LNCaP clone FGC (cell line): ENCODE measurements at regions not wholly inside any gene's neighbourhood (a gene's known extent, or its start where the extent isn't known, plus 50 kb on each side); places are given as distances from the start of the nearest gene placed in this dataset.

Experiments used
- DNase-seq: peaks from one replicate; pipeline ENCODE4 v3.0.0-alpha.2; 2011; ENCODE audit warnings: low read depth
- H3K4me3 ChIP-seq: 2 replicates; pipeline ENCODE4 v1.5.1; 2011; ENCODE audit warnings: mild to moderate bottlenecking, low read depth, low read length, control low read depth
- CTCF ChIP-seq: IDR thresholded peaks from 2 replicates; pipeline ENCODE4 v1.5.1; 2012; ENCODE audit warnings: mild to moderate bottlenecking; ENCODE audit not compliant: control insufficient read depth, insufficient read depth; ENCODE audit errors: extremely low read depth

DNA sequence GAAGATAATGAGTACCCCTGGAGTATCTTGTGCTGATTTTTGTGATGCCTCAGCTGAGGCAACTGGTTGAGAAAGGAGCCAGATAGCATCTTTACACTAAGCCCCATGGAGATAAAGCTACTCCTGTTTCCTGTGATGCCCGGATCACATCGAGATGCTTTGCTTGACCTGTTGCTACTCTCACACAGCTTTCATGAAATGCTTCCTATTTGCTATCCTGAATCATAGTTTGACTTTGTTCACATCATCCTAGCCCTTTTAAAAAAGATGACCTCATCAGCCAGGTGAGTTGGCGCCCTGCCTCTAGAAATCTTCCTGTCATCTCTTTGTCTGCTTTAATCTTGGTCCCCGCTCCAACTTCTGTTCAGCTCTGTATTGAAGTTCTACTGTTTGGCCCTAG, 409.6 kb upstream of the TBL1XR1 start:
- DNase-seq: peak; percentile 78
- TF ChIP-seq CTCF: no peak
- no peak overlapping the region for H3K4me3 ChIP-seq

- TF ChIP-seq CTCF: no peak
- DNase-seq: no peak
Measured at GRCh38 chr3:177607589-177607988, 410.3 kb upstream of the TBL1XR1 start.

DNA sequence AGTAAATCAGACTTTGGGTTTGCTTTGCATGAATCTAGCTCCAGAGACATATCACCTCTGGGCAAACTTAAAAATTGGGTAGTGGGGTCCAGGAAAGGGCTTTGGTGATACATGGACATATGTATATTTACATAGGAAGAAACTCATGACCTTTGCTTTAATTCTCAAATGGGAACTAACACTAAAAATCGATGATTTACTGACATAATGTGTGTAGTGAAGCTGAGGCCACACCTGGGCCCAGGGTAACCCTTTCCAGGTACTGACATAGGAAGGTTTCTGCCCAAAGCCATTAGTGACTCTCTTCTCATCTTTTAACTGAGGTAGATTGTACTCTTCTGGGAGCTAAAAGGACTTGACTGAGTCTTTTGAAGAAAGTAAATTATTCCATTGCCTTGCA, 411.2 kb upstream of the TBL1XR1 start:
- no peak for TF ChIP-seq CTCF
- no peak for DNase-seq
- no peak overlapping the region for H3K4me3 ChIP-seq

More at GRCh38 chr3:177607589-177607988, 410.3 kb upstream of the TBL1XR1 start:
- no peak overlapping the region for H3K4me3 ChIP-seq

DNA sequence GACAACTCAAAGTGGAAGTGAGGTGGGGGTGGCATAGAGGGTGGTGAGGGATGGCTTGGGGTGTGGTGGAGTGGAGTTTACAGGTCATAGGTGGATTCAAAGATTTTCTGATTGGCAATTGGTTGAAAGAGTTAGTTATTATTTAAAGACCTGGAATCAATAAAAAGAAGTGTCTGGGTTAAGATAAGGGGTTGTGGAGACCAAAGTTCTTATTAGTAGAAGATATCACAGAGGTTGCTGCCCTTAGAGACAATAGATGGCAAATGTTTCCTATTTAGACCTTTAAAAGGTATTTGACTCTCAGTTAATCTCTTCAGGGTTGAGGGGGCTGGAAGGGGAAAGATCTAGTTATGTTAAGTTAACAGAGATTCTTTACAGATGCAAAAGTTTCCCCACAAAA, 412.3 kb upstream of the TBL1XR1 start:
- no peak overlapping the region for H3K4me3 ChIP-seq
- DNase-seq: no peak
- no peak for TF ChIP-seq CTCF

- DNase-seq: no peak
- TF ChIP-seq CTCF: no peak
- H3K4me3 ChIP-seq: no peak overlapping the region
Measured at GRCh38 chr3:177610262-177610661, 413.0 kb upstream of the TBL1XR1 start.

DNA sequence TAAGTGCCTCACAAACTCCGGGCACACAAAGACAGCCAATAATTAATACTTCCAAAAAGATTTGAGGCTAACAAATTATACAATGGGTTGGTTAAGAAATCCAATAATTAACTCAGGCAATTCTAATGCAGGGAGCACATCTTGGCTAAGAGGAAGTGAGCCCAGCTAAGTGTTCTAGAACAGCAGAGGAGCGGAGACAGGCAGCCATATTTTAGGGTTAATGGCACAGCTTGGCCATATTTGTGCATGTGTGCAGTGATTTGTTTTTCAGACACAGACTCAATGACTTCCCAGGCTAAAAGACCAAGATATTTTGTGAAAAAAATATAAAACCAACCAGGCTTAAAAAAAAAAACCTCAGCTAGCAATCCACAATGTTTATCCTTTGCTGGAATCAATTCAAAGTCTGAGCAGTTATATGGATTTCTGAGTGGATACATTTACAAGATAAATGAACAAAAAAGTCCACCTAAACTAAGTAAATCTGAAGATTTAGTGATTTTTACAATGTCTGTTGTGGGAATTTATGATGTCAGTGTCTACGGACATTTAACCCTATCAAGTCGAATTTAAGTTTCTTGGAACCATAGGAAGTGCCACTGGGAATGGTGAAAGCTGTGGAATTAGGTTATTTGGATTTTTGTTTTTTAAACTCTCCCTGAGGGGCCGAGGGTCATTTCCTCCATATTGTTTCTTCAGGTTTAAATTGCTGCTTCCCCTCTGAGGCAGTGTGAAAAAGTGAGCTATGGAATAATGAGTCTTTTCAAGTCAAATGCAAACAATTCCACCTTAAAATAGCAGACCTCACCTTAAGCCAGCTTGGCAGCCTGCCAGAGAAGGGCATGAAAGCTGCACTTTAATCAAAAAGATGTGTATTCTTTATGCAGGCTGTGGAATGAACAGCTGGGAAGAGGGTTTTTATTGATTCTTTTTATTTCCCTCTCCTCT, 413.7 kb upstream of the TBL1XR1 start:
- no peak overlapping the region for H3K4me3 ChIP-seq
- DNase-seq: no peak
- TF ChIP-seq CTCF: no peak
